ENCODE measurements at regions not wholly inside any gene's neighbourhood (a gene's known extent, or its start where the extent isn't known, plus 50 kb on each side); places are given as distances from the start of the nearest gene placed in this dataset.

GRCh38 chr18:76232010-76232409, 263.0 kb downstream of the ZNF516 start:
- TF ChIP-seq CTCF (IDR thresholded peaks at IDR 0.05 in 2 of 3, conservative IDR thresholded peaks at IDR 0.05 in 1 of 3; ENCODE audit: insufficient read depth in 2 of 3, low read depth in 1 of 3, low read length in 3 of 3): no peak
- TF ChIP-seq, protein P1, sequence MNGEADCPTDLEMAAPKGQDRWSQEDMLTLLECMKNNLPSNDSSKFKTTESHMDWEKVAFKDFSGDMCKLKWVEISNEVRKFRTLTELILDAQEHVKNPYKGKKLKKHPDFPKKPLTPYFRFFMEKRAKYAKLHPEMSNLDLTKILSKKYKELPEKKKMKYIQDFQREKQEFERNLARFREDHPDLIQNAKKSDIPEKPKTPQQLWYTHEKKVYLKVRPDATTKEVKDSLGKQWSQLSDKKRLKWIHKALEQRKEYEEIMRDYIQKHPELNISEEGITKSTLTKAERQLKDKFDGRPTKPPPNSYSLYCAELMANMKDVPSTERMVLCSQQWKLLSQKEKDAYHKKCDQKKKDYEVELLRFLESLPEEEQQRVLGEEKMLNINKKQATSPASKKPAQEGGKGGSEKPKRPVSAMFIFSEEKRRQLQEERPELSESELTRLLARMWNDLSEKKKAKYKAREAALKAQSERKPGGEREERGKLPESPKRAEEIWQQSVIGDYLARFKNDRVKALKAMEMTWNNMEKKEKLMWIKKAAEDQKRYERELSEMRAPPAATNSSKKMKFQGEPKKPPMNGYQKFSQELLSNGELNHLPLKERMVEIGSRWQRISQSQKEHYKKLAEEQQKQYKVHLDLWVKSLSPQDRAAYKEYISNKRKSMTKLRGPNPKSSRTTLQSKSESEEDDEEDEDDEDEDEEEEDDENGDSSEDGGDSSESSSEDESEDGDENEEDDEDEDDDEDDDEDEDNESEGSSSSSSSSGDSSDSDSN (IDR thresholded peaks at IDR 0.05; ENCODE audit: borderline replicate concordance in 1 of 2, low read depth in 2 of 2, low read length in 2 of 2): no peak
- no peak for TF ChIP-seq FOXA1 (IDR thresholded peaks at IDR 0.05; ENCODE audit: borderline replicate concordance)
- TF ChIP-seq MAZ (CRISPR knock-in tag; conservative IDR thresholded peaks at IDR 0.05 in 1 of 2, IDR thresholded peaks at IDR 0.05 in 1 of 2): no peak
- no peak for TF ChIP-seq GATAD2B (IDR thresholded peaks at IDR 0.05; ENCODE audit: borderline replicate concordance)
- TF ChIP-seq POLR2AphosphoS5 (IDR thresholded peaks at IDR 0.05; ENCODE audit: control insufficient read depth, insufficient read depth, low read depth, low read length): no peak
- no peak for TF ChIP-seq POLR2A (conservative IDR thresholded peaks at IDR 0.05)
- no peak for TF ChIP-seq HDAC3 (IDR thresholded peaks at IDR 0.05; ENCODE audit: borderline replicate concordance, partially characterized antibody)
- TF ChIP-seq NFIX (CRISPR knock-in tag; IDR thresholded peaks at IDR 0.05; ENCODE audit: low read depth): no peak
- no peak for TF ChIP-seq MAX (CRISPR knock-in tag; IDR thresholded peaks at IDR 0.05)
- TF ChIP-seq KAT8 (IDR thresholded peaks at IDR 0.05; ENCODE audit: low read depth): no peak
- TF ChIP-seq MAFK (IDR thresholded peaks at IDR 0.05; ENCODE audit: low read length): no peak

Measured in K562 (cell line).